ENCODE measurements at regions not wholly inside any gene's neighbourhood (a gene's known extent, or its start where the extent isn't known, plus 50 kb on each side); places are given as distances from the start of the nearest gene placed in this dataset.

GRCh38 chr13:47556703-47557102, 444.4 kb downstream of the SUCLA2 start:
- WGBS: 93% methylated on average over 3 of the region's 3 CpGs

GRCh38 chr13:47555235-47555634, 445.8 kb downstream of the SUCLA2 start:
- Histone ChIP-seq H3K27me3 (ENCODE audit: control insufficient read depth in 4 of 4, insufficient read depth in 4 of 4, low read length in 3 of 4) (no peaks in the 10 kb centered on the region), H3K27ac (ENCODE audit: low read depth in 1 of 2, low read length in 2 of 2) (no peak overlapping the region)
- WGBS: 73% methylated on average over 1 of the region's 1 CpG

More at GRCh38 chr13:47556703-47557102, 444.4 kb downstream of the SUCLA2 start:
- Histone ChIP-seq H3K4me1 (ENCODE audit: control insufficient read depth in 4 of 4, insufficient read depth in 4 of 4, low read length in 3 of 4) (no peaks in the 10 kb centered on the region), H3K9me3 (ENCODE audit: control insufficient read depth in 4 of 4, low read length in 3 of 4) (no peaks in the 10 kb centered on the region), H3K9ac (ENCODE audit: low read depth in 1 of 2, low read length in 2 of 2) (no peak overlapping the region), H3K27ac (ENCODE audit: low read depth in 1 of 2, low read length in 2 of 2) (no peak overlapping the region), H3K36me3 (ENCODE audit: control insufficient read depth in 4 of 4, insufficient read depth in 3 of 4, low read depth in 1 of 4, low read length in 3 of 4) (no peaks in the 10 kb centered on the region), H3K27me3 (ENCODE audit: control insufficient read depth in 4 of 4, insufficient read depth in 4 of 4, low read length in 3 of 4) (no peaks in the 10 kb centered on the region), H3K4me3 (ENCODE audit: low read depth in 1 of 3, low read length in 3 of 3) (no peak overlapping the region)
- no peak for DNase-seq (ENCODE audit: low spot score)
- TF ChIP-seq RAD21 (IDR thresholded peaks at IDR 0.05) (no peak), GABPA (IDR thresholded peaks at IDR 0.05 in 1 of 2, conservative IDR thresholded peaks at IDR 0.05 in 1 of 2) (no peak), EGR1 (IDR thresholded peaks at IDR 0.05; ENCODE audit: low read depth in 2 of 2) (no peak), RXRA (IDR thresholded peaks at IDR 0.05) (no peak), TAF1 (conservative IDR thresholded peaks at IDR 0.05) (no peak), MAX (IDR thresholded peaks at IDR 0.05) (no peak), FOXA2 (IDR thresholded peaks at IDR 0.05) (no peak)

More at GRCh38 chr13:47555235-47555634, 445.8 kb downstream of the SUCLA2 start:
- Histone ChIP-seq H3K36me3 (ENCODE audit: control insufficient read depth in 4 of 4, insufficient read depth in 3 of 4, low read depth in 1 of 4, low read length in 3 of 4) (no peaks in the 10 kb centered on the region), H3K9ac (ENCODE audit: low read depth in 1 of 2, low read length in 2 of 2) (no peak overlapping the region), H3K4me3 (ENCODE audit: low read depth in 1 of 3, low read length in 3 of 3) (no peak overlapping the region), H3K9me3 (ENCODE audit: control insufficient read depth in 4 of 4, low read length in 3 of 4) (no peaks in the 10 kb centered on the region), H3K4me1 (ENCODE audit: control insufficient read depth in 4 of 4, insufficient read depth in 4 of 4, low read length in 3 of 4) (no peaks in the 10 kb centered on the region)
- no peak for DNase-seq (ENCODE audit: low spot score)
- no peak for TF ChIP-seq CTCF (IDR thresholded peaks at IDR 0.05; ENCODE audit: low read depth, low read length, missing input control)
- no peak for TF ChIP-seq REST (IDR thresholded peaks at IDR 0.05)
- TF ChIP-seq HNF4A (conservative IDR thresholded peaks at IDR 0.05): no peak
- no peak for TF ChIP-seq HNF4G (IDR thresholded peaks at IDR 0.05)
- TF ChIP-seq RXRA (IDR thresholded peaks at IDR 0.05): no peak
- TF ChIP-seq FOXA1 (IDR thresholded peaks at IDR 0.05): no peak
- no peak for TF ChIP-seq ZBTB33 (IDR thresholded peaks at IDR 0.05)
- TF ChIP-seq MAX (IDR thresholded peaks at IDR 0.05): no peak
- no peak for TF ChIP-seq FOXA2 (IDR thresholded peaks at IDR 0.05)
- no peak for TF ChIP-seq SP1 (IDR thresholded peaks at IDR 0.05)
- no peak for TF ChIP-seq JUND (IDR thresholded peaks at IDR 0.05)
- no peak for TF ChIP-seq EGR1 (IDR thresholded peaks at IDR 0.05; ENCODE audit: low read depth in 2 of 2)
- TF ChIP-seq RAD21 (IDR thresholded peaks at IDR 0.05): no peak
- no peak for TF ChIP-seq NR2F2 (IDR thresholded peaks at IDR 0.05)
- no peak for TF ChIP-seq YY1 (IDR thresholded peaks at IDR 0.05)
- no peak for TF ChIP-seq TAF1 (conservative IDR thresholded peaks at IDR 0.05)
